ENCODE measurements at regions not wholly inside any gene's neighbourhood (a gene's known extent, or its start where the extent isn't known, plus 50 kb on each side); places are given as distances from the start of the nearest gene placed in this dataset.

DNA sequence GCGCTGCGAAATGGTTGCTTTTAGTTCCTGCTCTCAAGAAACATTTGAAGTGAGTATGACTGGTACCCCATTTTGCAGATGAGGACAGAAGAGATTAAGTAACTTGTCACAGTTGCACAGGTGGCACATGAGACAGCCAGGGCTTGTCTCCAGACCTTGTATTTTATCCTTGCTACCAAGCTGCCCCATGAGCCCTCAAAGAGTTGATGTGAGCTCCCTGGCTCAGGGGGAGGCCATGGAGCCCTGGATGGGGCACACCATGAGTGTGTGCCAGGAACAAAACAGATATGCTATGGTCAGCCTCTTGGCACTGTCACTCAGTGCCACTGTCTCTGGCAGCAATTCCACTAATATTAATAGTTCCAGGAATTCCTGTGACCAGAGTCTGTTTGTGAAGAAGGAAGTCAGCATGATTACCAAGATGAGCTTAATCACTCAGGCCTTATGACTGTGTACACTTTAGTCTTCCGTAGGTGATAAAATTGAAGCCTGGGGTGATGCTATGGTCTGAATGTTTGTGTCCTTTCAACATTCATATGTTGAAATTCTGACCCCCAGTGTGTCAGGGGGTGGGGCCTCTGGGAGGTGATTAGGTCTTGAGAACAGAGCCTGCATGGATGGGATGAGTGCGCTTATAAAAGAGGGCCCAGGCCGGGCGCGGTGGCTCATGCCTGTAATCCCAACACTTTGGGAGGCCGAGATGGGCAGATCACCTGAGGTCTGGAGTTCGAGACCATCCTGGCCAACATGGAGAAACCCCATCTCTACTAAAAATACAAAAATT, 806.8 kb downstream of the AACS start:
- Histone ChIP-seq H3K27ac (ENCODE audit: low read length) (no peak overlapping the region), H3F3A (ENCODE audit: insufficient read depth, low read length, poor library complexity, severe bottlenecking) (no peaks in the 10 kb centered on the region), H3K27me3 (ENCODE audit: insufficient read depth, low read depth, low read length) (no peaks in the 10 kb centered on the region), H4K20me1 (ENCODE audit: insufficient read depth) (no peaks in the 10 kb centered on the region), H3K9ac (ENCODE audit: low read length) (no peak overlapping the region), H3K79me2 (replicated peaks; ENCODE audit: insufficient read depth, low read length) (no peaks in the 10 kb centered on the region), H3K4me3 (ENCODE audit: low read length) (no peak overlapping the region), H3K36me3 (ENCODE audit: insufficient read depth, low read length) (no peaks in the 10 kb centered on the region), H3K9me2 (ENCODE audit: insufficient read depth, low read length) (no peaks in the 10 kb centered on the region), H2AFZ (ENCODE audit: low read depth, low read length) (no peak overlapping the region), H3K9me3 (ENCODE audit: low read length) (no peaks in the 10 kb centered on the region), H3K4me2 (ENCODE audit: low read length) (no peak overlapping the region)
- no peak for TF ChIP-seq EZH2 (IDR thresholded peaks at IDR 0.05; ENCODE audit: borderline replicate concordance, insufficient read depth, low read length, poor library complexity, severe bottlenecking)
- no peak for TF ChIP-seq TAF1 (IDR thresholded peaks at IDR 0.05; ENCODE audit: low read depth)
- no peak for TF ChIP-seq MXI1 (conservative IDR thresholded peaks at IDR 0.05; ENCODE audit: poor library complexity, severe bottlenecking)
- TF ChIP-seq POLR2AphosphoS5 (IDR thresholded peaks at IDR 0.05) = no peak
- no peak for TF ChIP-seq EP300 (conservative IDR thresholded peaks at IDR 0.05; ENCODE audit: poor library complexity, severe bottlenecking)
- TF ChIP-seq REST (IDR thresholded peaks at IDR 0.05; ENCODE audit: borderline replicate concordance) = no peak
- no peak for TF ChIP-seq RAD21 (conservative IDR thresholded peaks at IDR 0.05)
- TF ChIP-seq SMC3 (conservative IDR thresholded peaks at IDR 0.05; ENCODE audit: poor library complexity) = no peak
- TF ChIP-seq, protein P1, sequence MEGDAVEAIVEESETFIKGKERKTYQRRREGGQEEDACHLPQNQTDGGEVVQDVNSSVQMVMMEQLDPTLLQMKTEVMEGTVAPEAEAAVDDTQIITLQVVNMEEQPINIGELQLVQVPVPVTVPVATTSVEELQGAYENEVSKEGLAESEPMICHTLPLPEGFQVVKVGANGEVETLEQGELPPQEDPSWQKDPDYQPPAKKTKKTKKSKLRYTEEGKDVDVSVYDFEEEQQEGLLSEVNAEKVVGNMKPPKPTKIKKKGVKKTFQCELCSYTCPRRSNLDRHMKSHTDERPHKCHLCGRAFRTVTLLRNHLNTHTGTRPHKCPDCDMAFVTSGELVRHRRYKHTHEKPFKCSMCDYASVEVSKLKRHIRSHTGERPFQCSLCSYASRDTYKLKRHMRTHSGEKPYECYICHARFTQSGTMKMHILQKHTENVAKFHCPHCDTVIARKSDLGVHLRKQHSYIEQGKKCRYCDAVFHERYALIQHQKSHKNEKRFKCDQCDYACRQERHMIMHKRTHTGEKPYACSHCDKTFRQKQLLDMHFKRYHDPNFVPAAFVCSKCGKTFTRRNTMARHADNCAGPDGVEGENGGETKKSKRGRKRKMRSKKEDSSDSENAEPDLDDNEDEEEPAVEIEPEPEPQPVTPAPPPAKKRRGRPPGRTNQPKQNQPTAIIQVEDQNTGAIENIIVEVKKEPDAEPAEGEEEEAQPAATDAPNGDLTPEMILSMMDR (IDR thresholded peaks at IDR 0.05; ENCODE audit: poor library complexity, severe bottlenecking) = no peak

DNA sequence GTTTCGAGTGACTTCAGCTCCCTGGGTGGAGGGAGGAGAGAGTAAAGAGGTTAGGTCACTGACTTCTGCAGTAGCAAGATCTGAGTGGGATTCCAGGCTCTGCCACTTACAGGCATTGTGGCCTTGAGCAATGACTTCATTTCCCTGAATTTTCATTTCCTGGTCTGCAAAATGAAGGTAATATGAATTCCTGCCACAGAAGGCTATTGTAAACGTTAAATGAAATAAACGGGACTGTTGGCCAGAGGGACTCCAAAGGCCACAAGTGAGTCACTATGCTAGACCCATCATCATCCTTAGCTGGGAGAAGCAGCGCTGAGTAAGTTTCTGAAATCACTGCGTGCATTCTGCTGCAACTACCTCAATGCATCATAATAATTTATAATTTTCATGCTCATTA, 807.8 kb downstream of the AACS start:
- Histone ChIP-seq H3K36me3 (ENCODE audit: insufficient read depth, low read length) (no peaks in the 10 kb centered on the region), H3K4me2 (ENCODE audit: low read length) (no peak overlapping the region), H3K79me2 (replicated peaks; ENCODE audit: insufficient read depth, low read length) (no peaks in the 10 kb centered on the region), H2AFZ (ENCODE audit: low read depth, low read length) (no peak overlapping the region), H3K9me2 (ENCODE audit: insufficient read depth, low read length) (no peaks in the 10 kb centered on the region), H3K4me3 (ENCODE audit: low read length) (no peak overlapping the region), H3F3A (ENCODE audit: insufficient read depth, low read length, poor library complexity, severe bottlenecking) (no peaks in the 10 kb centered on the region), H4K20me1 (ENCODE audit: insufficient read depth) (no peaks in the 10 kb centered on the region), H3K9ac (ENCODE audit: low read length) (no peak overlapping the region), H3K27ac (ENCODE audit: low read length) (no peak overlapping the region), H3K27me3 (ENCODE audit: insufficient read depth, low read depth, low read length) (no peaks in the 10 kb centered on the region), H3K9me3 (ENCODE audit: low read length) (no peaks in the 10 kb centered on the region)
- no peak for TF ChIP-seq SMC3 (conservative IDR thresholded peaks at IDR 0.05; ENCODE audit: poor library complexity)
- TF ChIP-seq, protein P1 (IDR thresholded peaks at IDR 0.05; ENCODE audit: poor library complexity, severe bottlenecking) = no peak
- TF ChIP-seq POLR2AphosphoS5 (IDR thresholded peaks at IDR 0.05) = no peak
- no peak for TF ChIP-seq TAF1 (IDR thresholded peaks at IDR 0.05; ENCODE audit: low read depth)
- no peak for TF ChIP-seq RAD21 (conservative IDR thresholded peaks at IDR 0.05)
- TF ChIP-seq EP300 (conservative IDR thresholded peaks at IDR 0.05; ENCODE audit: poor library complexity, severe bottlenecking) = no peak
- TF ChIP-seq EZH2 (IDR thresholded peaks at IDR 0.05; ENCODE audit: borderline replicate concordance, insufficient read depth, low read length, poor library complexity, severe bottlenecking) = no peak
- no peak for TF ChIP-seq MXI1 (conservative IDR thresholded peaks at IDR 0.05; ENCODE audit: poor library complexity, severe bottlenecking)
- TF ChIP-seq REST (IDR thresholded peaks at IDR 0.05; ENCODE audit: borderline replicate concordance) = no peak
